IPS DF 19.7 (cell line): ENCODE measurements at regions not wholly inside any gene's neighbourhood (a gene's known extent, or its start where the extent isn't known, plus 50 kb on each side); places are given as distances from the start of the nearest gene placed in this dataset.
A peak's percentile ranks its signal among the peaks of the same experiment; 100 is the strongest.
"Not testable (repeated sequence)": the region's sequence is repeated elsewhere in the genome, so short reads cannot be mapped to it uniquely, and the experiment has no call there.

ENCODE experiments used
- DNase-seq: peaks from one replicate; pipeline ENCODE4 v3.0.0-alpha.2; 2013; ENCODE audit warnings: low read depth, low spot score

DNA sequence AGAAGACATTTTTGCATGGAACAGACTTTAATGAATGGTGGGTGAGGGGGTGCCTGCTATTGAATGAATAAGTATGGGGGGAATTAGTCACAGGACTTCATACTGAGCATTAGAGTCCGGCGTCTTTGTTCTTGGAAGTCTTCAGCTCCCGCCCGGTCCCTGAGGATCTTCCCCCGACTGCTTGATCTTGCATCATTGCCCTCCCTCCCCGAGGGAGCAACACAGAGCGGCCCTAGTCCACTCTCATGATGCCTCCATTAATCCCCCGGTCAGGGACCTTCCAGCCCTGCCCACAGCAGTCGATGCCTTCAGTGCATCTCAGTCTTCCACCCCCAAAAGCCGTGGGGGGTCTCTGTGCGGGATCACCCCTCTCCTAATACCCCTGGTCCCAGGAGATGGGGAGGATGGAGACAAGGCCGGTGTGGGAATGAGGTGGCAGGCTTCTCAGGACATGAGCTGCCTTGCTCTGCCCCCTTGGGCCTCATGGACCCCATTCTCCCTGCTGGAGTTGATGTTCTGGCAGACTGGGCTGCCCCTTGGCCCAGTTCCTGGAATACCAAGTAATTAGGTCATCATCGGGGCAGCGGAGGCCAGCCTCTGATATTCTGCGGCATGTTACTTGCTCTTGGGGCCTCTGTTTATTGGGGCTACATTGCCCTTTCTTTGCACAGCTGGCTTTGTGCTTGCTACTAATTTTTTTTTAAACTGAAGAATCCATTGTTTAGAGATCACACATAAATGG is 110.5 kb upstream of the PLGLB2 start:
- DNase-seq: not testable (repeated sequence)

GRCh38 chr2:87638114-87638807 is 109.6 kb upstream of the PLGLB2 start:
- DNase-seq: not testable (repeated sequence)

GRCh38 chr2:87638872-87639271 is 109.0 kb upstream of the PLGLB2 start:
- not testable (repeated sequence) for DNase-seq

- not testable (repeated sequence) for DNase-seq
Observed at GRCh38 chr2:87639801-87640440, 108.0 kb upstream of the PLGLB2 start.

GRCh38 chr2:87640961-87641563 is 106.8 kb upstream of the PLGLB2 start:
- not testable (repeated sequence) for DNase-seq

DNA sequence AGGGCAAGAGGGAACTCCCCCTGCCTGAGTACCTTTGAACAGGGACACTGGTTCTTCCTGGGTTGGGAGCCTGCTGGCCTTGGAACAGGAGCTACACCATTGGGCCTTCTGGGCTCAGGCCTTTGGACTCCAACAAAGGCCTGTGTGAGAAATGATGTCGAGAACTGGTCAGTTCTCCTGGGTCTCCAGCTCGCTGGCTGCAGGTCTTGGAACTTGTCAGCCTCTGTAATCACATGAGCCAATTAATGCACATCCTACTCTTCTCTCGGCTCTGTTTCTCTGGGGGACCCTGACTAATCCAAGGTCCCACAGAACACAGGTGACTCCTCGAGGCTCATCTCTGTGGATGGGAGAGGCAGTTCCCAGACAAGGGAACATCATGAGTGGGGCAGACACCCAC is 104.7 kb upstream of the PLGLB2 start:
- DNase-seq: not testable (repeated sequence)

- not testable (repeated sequence) for DNase-seq
Observed at GRCh38 chr2:87647737-87648498, 100.0 kb upstream of the PLGLB2 start.

GRCh38 chr2:87648815-87649214 is 99.1 kb upstream of the PLGLB2 start:
- DNase-seq: not testable (repeated sequence)

DNA sequence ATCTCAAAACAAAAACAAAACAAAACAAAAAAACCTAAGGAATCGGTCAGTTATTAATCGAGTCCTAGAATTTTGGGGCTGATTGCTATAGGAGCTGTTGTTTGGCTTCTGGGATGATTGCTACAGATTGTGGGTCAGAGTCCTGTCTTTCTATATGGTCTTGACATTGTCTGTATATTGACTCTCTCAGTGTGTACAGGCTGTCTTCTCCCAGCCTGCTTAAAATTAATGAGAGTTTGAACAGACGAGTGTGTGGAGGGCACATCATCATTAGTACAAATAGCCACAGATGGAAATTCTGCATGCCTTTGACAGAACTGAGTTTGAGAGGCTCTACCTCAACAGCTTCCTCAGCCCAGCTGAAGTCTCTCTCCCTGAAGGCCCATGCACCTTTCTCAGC is 98.0 kb upstream of the PLGLB2 start:
- DNase-seq: not testable (repeated sequence)

- not testable (repeated sequence) for DNase-seq
Observed at GRCh38 chr2:87650837-87651236, 97.0 kb upstream of the PLGLB2 start.

DNA sequence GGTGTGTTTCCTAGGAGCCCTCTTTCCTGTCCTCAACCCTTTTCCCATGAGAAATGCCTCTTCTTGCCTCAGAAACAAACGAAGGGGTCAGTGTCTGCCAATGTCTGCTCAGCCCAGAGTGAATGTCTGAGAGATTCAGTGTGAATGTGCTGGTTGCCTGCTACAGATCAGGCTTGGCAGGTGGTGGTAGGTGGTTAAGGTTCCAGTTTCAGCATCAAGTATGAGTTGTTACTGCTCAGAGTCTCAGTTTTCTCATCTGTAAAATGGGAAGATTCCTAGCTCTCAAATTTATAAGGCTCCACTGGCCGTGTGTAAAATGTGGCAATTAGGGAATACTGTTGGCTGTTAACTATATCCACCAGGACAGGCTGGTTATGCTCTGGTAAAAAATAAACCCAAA is 96.3 kb upstream of the PLGLB2 start:
- not testable (repeated sequence) for DNase-seq

DNA sequence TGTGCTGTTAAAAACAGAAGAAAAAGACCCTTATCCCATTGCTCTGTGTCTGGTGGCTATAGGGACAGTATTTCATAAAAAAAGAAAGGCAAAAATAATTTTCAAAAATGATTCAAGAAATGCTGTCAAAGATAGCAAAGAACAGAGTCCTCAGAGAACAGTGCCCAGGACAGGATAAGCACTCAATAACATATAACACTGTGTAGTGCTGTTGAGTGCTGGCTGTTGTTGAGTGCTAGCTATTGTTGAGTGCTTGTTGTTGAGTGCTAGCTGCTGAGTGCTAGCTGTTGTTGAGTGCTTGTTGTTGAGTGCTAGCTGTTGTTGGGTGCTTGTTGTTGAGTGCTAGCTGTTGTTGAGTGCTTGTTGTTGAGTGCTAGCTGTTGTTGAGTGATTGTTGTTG is 94.5 kb upstream of the PLGLB2 start:
- DNase-seq: not testable (repeated sequence)

GRCh38 chr2:87654136-87654814 is 93.6 kb upstream of the PLGLB2 start:
- DNase-seq: not testable (repeated sequence)

DNA sequence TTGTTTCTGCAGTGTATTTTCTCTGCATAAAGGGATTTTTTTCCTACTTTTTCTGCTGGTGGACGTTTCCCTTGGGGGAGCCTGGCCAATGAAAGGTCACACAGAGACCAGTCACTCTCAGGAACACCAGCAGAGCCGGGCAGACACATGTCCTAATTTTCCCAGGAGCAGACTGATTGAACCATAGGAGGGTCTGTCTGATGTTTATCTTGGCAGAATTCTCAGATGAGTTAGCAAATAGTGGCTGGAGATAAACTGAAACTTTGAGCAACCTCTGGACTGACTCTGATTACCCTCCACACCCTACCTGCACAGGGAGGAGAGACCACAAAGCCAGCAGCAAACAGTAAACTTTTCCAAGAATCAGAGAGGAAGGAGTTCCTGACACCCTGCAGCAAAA is 90.0 kb upstream of the PLGLB2 start:
- DNase-seq: not testable (repeated sequence)

DNA sequence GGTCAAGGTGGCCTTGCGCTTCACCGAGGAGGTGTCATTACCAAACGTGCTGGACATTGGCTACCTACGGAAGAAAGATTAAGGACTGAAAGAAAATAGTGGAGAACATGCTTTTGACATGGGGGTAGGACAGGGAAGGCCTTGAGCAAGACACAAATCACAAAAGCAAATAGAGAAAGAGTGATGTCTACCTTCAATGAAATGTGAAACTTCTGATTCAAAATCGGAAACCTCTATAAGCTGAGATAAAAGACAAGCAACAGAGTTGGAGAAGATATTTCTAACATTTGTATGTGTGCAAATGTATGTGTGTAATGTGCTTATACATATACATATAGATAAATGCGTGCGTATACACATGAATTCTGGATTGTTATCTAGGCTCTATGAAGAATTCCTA is 89.5 kb upstream of the PLGLB2 start:
- DNase-seq: not testable (repeated sequence)

DNA sequence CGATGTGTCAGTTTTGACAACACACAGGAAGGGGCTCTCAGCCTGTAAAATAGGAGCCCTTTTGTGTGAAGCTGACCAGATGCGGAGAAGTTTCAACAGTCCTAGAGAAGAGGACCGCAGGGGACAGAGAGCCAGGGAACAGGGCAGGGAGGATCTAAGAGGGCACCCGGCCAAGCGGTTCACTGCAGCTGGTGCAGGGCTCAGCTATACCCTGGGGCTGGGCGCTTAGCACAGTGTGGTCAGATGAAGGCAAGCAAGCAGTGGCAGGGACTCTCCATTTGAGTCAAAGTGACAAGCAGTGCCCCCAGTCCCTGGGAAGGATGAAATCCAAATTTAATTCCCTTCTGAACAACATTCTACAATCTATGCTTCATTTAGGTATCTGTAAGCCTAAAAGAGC is 88.9 kb upstream of the PLGLB2 start:
- DNase-seq: not testable (repeated sequence)

DNA sequence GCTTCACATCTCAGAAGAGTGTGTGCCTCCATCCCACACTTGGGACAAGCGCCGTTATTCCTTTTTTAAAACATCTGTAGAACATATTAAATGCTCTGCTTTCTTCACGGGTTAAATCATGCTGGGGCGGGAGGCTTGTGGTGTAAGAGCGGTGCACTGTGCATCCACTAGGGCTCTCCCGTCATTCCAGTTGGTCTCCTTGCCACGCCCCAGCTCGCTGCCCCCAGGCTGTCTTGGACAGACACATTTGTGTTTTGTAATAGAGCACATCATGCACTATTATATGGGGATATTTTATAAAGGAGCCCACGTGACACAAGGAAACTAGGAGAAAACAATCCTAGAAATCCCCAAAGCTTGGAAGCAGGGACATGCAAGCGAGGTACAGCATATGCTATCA is 87.7 kb upstream of the PLGLB2 start:
- DNase-seq: not testable (repeated sequence)

- peak; percentile 85 for DNase-seq
Observed at GRCh38 chr2:87662316-87663290, 85.3 kb upstream of the PLGLB2 start.

DNA sequence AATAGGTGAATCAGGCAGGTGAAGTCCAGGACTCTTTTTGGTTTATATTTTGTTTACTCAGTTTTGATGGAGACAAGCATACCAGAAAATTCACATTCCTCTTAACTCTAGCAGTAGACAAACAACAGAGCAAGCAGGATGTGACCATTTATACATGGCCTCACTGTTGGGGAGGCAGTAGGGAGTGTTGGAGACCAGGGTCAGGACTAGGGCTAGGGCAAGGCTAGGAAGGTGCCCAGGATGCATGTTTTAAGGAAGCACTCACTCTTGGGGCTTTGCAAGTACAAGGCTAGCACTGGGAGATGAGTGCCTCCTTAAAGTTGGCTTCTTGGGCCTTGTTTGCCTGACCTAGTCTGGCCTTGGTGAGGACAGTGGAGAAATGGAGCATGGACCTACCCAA is 84.5 kb upstream of the PLGLB2 start:
- DNase-seq: not testable (repeated sequence)

- DNase-seq: not testable (repeated sequence)
Observed at GRCh38 chr2:87667027-87667426, 80.9 kb upstream of the PLGLB2 start.
